ENCODE measurements at regions not wholly inside any gene's neighbourhood (a gene's known extent, or its start where the extent isn't known, plus 50 kb on each side); places are given as distances from the start of the nearest gene placed in this dataset.

DNA sequence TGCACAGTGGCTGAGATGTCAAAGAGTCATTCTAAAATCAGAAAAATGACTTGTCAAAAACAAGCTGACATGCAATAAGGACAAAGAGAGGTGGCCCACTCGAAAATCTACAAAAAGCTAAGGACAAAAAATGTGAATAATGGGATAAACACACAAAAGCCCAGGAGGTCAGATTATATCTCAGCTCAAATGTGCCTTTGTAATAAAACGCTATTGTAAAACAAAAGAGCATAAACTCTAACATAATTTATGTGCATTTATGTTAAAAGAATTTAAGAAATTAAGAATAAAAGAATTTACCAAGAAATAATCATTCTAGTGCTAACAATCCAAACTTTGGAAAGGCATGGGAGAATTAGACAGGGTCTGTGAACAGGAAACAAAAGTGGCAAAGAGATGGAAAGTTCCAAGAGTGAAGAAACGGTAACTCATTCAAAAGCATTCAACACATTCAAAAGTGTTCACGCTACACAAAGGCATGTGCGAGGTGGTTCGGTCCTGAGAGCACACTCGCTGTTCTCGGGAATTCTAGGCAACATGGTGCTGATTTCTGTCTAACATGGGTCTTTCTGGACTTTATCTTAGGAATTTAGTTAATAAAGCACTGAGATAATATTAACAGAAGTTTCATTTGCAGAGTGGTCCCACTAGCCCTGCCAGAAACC, 197.7 kb downstream of the KATNAL1 start:
- no peak for ATAC-seq (replicated peaks)
- no peak overlapping the region for H3K27ac Mint-ChIP-seq
- DNase-seq = no peak
- H3K4me1 Mint-ChIP-seq (ENCODE audit: low read depth in 2 of 2) = peaks cover 3 to 16% of the 10 kb centered on the region in 2 donors
- no peak overlapping the region for H3K4me3 Mint-ChIP-seq
- no peaks in the 10 kb centered on the region for H3K9me3 Mint-ChIP-seq
- peaks cover 0 to 17% of the 10 kb centered on the region in 2 donors for H3K27me3 Mint-ChIP-seq
- peaks cover 4% of the 10 kb centered on the region for H3K36me3 Mint-ChIP-seq (ENCODE audit: insufficient read depth)

DNA sequence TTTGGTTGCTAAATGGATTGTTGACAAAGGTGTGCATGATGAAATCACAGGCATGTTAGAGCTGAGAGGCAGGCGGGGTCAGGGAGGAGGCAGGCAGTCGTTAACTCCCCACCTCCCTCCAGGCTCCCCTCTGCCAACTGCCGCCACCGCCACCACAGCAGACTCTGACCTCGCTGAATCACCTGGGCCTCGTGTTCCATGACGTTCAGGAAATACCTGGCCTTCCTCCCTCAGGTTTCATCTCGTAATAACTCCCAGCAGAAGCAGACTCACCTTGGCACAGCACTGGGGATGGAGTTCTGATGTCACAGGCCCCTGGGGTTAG, 198.5 kb downstream of the KATNAL1 start:
- peaks cover 3 to 12% of the 10 kb centered on the region in 2 donors for H3K4me1 Mint-ChIP-seq (ENCODE audit: low read depth in 2 of 2)
- no peak overlapping the region for H3K4me3 Mint-ChIP-seq
- no peak overlapping the region for H3K27ac Mint-ChIP-seq
- ATAC-seq (replicated peaks) (no peak), DNase-seq (no peak)
- H3K9me3 Mint-ChIP-seq = no peaks in the 10 kb centered on the region
- H3K27me3 Mint-ChIP-seq = peaks cover 0 to 17% of the 10 kb centered on the region in 2 donors
- H3K36me3 Mint-ChIP-seq (ENCODE audit: insufficient read depth) = peaks cover 5% of the 10 kb centered on the region

DNA sequence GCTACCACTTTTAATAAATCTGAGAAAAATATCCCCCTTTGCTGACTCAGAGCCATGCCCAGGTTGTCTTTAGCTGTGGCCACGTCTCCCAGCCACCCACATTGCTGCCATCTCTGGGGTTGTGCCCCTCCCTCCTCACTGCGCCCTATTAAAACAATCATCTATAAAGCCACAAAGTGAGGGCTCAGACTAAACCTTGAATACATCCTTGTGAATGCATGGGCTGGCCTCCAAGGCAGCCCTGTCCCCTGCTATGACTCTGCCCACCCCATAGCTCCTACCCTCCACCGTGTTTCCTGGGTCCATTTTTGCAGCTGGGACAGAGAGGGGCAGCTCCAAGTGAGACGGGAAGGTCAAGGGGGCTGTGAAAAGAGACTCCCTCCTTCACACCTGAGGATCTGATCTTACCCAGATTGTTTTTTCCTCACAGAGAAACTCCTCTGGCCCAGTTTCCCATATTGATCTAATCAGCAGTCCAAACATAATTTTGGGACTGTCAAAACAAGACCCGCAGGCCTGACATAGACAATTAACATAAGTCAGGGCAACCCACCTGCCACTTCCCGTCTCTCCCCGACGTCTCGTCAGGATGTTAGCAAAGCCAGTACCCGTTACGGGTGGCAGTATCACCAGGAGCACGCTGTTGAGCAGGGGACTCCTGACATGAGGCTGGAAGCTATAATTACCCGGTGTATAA, 199.0 kb downstream of the KATNAL1 start:
- Mint-ChIP-seq H3K27ac (no peak overlapping the region), H3K4me3 (no peak overlapping the region), H3K9me3 (no peaks in the 10 kb centered on the region), H3K4me1 (ENCODE audit: low read depth in 2 of 2) (peaks cover 3 to 12% of the 10 kb centered on the region in 2 donors), H3K27me3 (peaks cover 0 to 17% of the 10 kb centered on the region in 2 donors), H3K36me3 (ENCODE audit: insufficient read depth) (peaks cover 5% of the 10 kb centered on the region)
- ATAC-seq (replicated peaks) (no peak), DNase-seq (no peak)

GRCh38 chr13:30107521-30108136, 199.7 kb downstream of the KATNAL1 start:
- Mint-ChIP-seq H3K4me1 (ENCODE audit: low read depth in 2 of 2) (peaks cover 0 to 6% of the 10 kb centered on the region in 2 donors), H3K36me3 (ENCODE audit: insufficient read depth) (peaks cover 5% of the 10 kb centered on the region), H3K4me3 (no peak overlapping the region), H3K27ac (no peak overlapping the region), H3K9me3 (no peaks in the 10 kb centered on the region), H3K27me3 (peaks cover 2 to 19% of the 10 kb centered on the region in 2 donors)
- DNase-seq (no peak), ATAC-seq (replicated peaks) (no peak)

- no peak overlapping the region for H3K27ac Mint-ChIP-seq
- DNase-seq (no peak), ATAC-seq (replicated peaks) (no peak)
- peaks cover 5% of the 10 kb centered on the region for H3K36me3 Mint-ChIP-seq (ENCODE audit: insufficient read depth)
- peaks cover 0 to 4% of the 10 kb centered on the region in 2 donors for H3K4me1 Mint-ChIP-seq (ENCODE audit: low read depth in 2 of 2)
- H3K27me3 Mint-ChIP-seq = peaks cover 7 to 24% of the 10 kb centered on the region in 2 donors
- H3K4me3 Mint-ChIP-seq = no peak overlapping the region
- H3K9me3 Mint-ChIP-seq = no peaks in the 10 kb centered on the region
Measured at GRCh38 chr13:30107121-30107520, 200.2 kb downstream of the KATNAL1 start.

DNA sequence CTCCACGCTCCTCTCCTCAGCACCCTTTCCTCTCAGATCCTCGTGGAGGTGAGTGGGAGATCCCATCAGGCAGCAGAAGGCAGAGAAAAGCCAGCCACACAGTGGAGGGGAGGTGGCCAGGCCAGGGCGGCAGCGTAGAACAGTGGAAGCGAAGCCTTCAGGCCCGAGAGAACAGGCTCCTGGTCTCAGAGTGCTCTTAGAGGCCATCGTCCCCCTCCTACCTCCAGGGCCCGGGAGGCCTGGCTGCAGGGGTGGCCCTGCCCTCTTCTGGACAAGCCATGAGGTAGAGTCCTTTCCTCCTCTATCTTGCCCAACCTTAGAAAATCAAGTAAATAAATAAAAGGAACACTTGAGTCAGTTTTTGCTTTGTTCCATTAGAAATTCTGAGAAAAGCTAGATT, 202.0 kb downstream of the KATNAL1 start:
- H3K36me3 Mint-ChIP-seq (ENCODE audit: insufficient read depth) = peaks cover 5% of the 10 kb centered on the region
- no peaks in the 10 kb centered on the region for H3K4me1 Mint-ChIP-seq (ENCODE audit: low read depth in 2 of 2)
- no peak for ATAC-seq (replicated peaks)
- no peak overlapping the region for H3K4me3 Mint-ChIP-seq
- no peak overlapping the region for H3K27ac Mint-ChIP-seq
- DNase-seq = no peak
- peaks cover 8 to 28% of the 10 kb centered on the region in 2 donors for H3K27me3 Mint-ChIP-seq
- no peaks in the 10 kb centered on the region for H3K9me3 Mint-ChIP-seq

- H3K4me1 Mint-ChIP-seq (ENCODE audit: low read depth in 2 of 2) = no peaks in the 10 kb centered on the region
- ATAC-seq (replicated peaks) (no peak), DNase-seq (no peak)
- no peaks in the 10 kb centered on the region for H3K9me3 Mint-ChIP-seq
- peaks cover 5% of the 10 kb centered on the region for H3K36me3 Mint-ChIP-seq (ENCODE audit: insufficient read depth)
- peaks cover 13 to 34% of the 10 kb centered on the region in 2 donors for H3K27me3 Mint-ChIP-seq
- no peak overlapping the region for H3K27ac Mint-ChIP-seq
- H3K4me3 Mint-ChIP-seq = no peak overlapping the region
Measured at GRCh38 chr13:30103161-30103840, 204.1 kb downstream of the KATNAL1 start.

DNA sequence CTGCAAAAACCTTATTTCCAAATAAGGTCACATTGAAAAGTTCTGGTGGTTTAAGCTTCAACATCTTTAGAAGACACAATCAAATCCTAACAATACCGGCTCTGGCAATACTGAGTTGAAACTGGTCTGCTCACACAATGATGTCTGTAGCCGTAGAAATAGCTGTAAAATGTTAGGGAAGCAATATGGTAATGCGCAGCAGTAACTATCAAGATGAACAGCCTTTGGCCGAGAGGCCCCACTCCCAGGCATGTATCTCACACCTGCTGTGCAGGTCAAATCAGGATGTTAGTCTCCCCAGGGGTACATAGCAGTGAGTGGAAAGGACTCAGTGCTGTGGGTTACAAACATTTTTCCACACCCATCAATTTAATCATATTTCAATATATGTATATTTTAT, 207.1 kb downstream of the KATNAL1 start:
- no peak for ATAC-seq (replicated peaks)
- Mint-ChIP-seq H3K27ac (no peak overlapping the region), H3K4me3 (no peak overlapping the region), H3K4me1 (ENCODE audit: low read depth in 2 of 2) (no peaks in the 10 kb centered on the region), H3K9me3 (no peaks in the 10 kb centered on the region), H3K36me3 (ENCODE audit: insufficient read depth) (peaks cover 4% of the 10 kb centered on the region), H3K27me3 (peaks cover 13 to 37% of the 10 kb centered on the region in 2 donors)
- DNase-seq = no peak

GRCh38 chr13:30097701-30098100, 209.7 kb downstream of the KATNAL1 start:
- peaks cover 2% of the 10 kb centered on the region for H3K36me3 Mint-ChIP-seq (ENCODE audit: insufficient read depth)
- DNase-seq = no peak
- H3K9me3 Mint-ChIP-seq = no peaks in the 10 kb centered on the region
- no peak for ATAC-seq (replicated peaks)
- no peaks in the 10 kb centered on the region for H3K4me1 Mint-ChIP-seq (ENCODE audit: low read depth in 2 of 2)
- H3K27ac Mint-ChIP-seq = no peak overlapping the region
- H3K27me3 Mint-ChIP-seq = peaks cover 12 to 32% of the 10 kb centered on the region in 2 donors
- H3K4me3 Mint-ChIP-seq = no peak overlapping the region

GRCh38 chr13:30097089-30097488, 210.3 kb downstream of the KATNAL1 start:
- H3K36me3 Mint-ChIP-seq (ENCODE audit: insufficient read depth) = peaks cover 2% of the 10 kb centered on the region
- DNase-seq = no peak
- no peaks in the 10 kb centered on the region for H3K9me3 Mint-ChIP-seq
- no peak for ATAC-seq (replicated peaks)
- no peaks in the 10 kb centered on the region for H3K4me1 Mint-ChIP-seq (ENCODE audit: low read depth in 2 of 2)
- peaks cover 6 to 30% of the 10 kb centered on the region in 2 donors for H3K27me3 Mint-ChIP-seq
- H3K4me3 Mint-ChIP-seq = no peak overlapping the region
- H3K27ac Mint-ChIP-seq = no peak overlapping the region

- Mint-ChIP-seq H3K36me3 (ENCODE audit: insufficient read depth) (peaks cover 2% of the 10 kb centered on the region), H3K27me3 (peaks cover 0 to 20% of the 10 kb centered on the region in 2 donors), H3K27ac (no peak overlapping the region), H3K9me3 (no peaks in the 10 kb centered on the region), H3K4me3 (no peak overlapping the region), H3K4me1 (ENCODE audit: low read depth in 2 of 2) (peaks cover 0 to 1% of the 10 kb centered on the region in 2 donors)
- ATAC-seq (replicated peaks) (no peak), DNase-seq (no peak)
Measured at GRCh38 chr13:30094015-30094414, 213.3 kb downstream of the KATNAL1 start.

DNA sequence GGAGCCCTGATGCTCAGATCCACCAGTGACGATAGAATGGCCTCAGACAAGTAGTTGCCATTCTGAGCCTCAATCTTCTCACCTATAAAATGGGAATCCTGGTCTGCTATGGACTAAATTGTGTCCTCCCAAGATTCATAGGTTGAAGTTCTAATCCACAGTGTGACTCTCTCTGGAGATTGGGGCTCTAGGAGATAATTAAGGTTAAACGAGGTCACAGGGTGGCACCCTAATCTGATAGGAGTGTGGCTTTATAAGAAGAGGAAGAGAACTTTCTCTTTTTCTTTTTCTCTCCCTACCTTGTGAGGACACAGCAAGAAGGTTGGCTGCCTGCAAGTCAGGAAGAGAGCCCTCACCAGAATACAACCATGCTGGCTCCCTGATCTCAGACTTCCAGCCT, 214.1 kb downstream of the KATNAL1 start:
- no peaks in the 10 kb centered on the region for H3K9me3 Mint-ChIP-seq
- H3K36me3 Mint-ChIP-seq (ENCODE audit: insufficient read depth) = peaks cover 2% of the 10 kb centered on the region
- H3K4me1 Mint-ChIP-seq (ENCODE audit: low read depth in 2 of 2) = peaks cover 0 to 1% of the 10 kb centered on the region in 2 donors
- DNase-seq (no peak), ATAC-seq (replicated peaks) (no peak)
- peaks cover 0 to 13% of the 10 kb centered on the region in 2 donors for H3K27me3 Mint-ChIP-seq
- no peak overlapping the region for H3K4me3 Mint-ChIP-seq
- H3K27ac Mint-ChIP-seq = no peak overlapping the region

DNA sequence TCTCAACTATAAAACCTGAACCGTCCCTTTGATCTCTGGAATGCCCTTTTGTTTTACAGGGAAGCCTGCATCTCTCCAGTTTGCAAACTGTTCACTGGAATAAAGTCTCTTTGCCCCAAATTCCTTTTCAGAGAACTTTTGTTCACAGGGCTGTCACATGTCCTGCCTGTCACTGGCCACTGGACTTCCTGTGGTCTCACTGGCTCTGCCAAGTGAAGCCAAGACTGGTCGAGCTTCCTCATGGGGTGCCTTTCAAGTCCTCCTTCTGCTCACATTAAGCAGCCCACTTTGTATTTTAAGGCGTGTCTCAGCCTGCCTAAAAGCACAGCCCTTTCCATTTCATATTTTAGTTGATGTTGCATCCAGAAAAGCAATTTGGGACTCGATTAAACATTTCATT, 215.7 kb downstream of the KATNAL1 start:
- DNase-seq (no peak), ATAC-seq (replicated peaks) (no peak)
- no peak overlapping the region for H3K4me3 Mint-ChIP-seq
- H3K27ac Mint-ChIP-seq = no peak overlapping the region
- peaks cover 0 to 7% of the 10 kb centered on the region in 2 donors for H3K27me3 Mint-ChIP-seq
- H3K36me3 Mint-ChIP-seq (ENCODE audit: insufficient read depth) = peaks cover 2% of the 10 kb centered on the region
- peaks cover 0 to 1% of the 10 kb centered on the region in 2 donors for H3K4me1 Mint-ChIP-seq (ENCODE audit: low read depth in 2 of 2)
- no peaks in the 10 kb centered on the region for H3K9me3 Mint-ChIP-seq
